ENCODE measurements at regions not wholly inside any gene's neighbourhood (a gene's known extent, or its start where the extent isn't known, plus 50 kb on each side); places are given as distances from the start of the nearest gene placed in this dataset.
A peak's percentile ranks its signal among the peaks of the same experiment; 100 is the strongest.

DNA sequence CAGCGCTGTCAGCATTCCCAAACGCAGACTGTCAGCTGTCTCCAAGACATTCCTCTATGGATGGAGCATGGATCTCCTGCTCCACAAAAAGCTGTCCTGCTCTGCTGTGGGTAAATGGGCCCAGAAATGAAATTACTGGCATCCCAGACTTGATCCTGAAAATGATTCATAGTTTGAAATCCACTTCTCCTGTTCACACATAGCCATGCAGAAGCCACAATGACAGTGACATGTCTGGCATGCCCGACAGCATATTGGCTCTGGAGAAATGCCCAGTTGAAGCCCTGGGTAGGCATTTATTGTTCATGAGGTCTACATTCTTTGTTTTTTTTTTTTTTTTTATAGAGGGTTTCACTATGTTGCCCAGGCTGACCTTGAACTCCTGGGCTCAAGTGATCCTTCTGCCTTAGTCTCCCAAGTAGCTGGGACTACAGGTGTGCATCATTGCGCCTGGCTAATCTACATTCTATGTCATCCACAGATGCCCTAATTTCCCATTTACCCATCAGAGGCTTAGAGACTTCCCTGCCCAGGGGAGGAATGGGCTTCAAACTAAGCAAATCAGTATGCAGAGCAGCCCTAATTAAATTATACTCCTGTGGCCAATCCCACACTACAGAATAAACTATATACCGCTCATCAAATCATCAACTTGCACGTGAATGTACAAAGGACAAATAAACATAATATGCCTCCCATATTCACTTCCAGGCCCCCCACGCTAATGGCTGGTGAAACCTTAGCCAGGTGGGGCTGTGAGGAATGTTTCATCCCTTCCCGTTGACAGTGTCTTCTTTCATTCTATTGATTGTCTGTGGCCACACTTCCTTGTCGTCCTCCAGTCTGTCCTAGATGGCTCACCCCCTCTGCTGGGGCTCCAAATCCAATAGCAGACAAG, 61.8 kb upstream of the EEPD1 start:
- H3K36me3 ChIP-seq (replicated peaks in 1 of 2; ENCODE audit: insufficient read depth in 1 of 2, low read depth in 2 of 2): no peaks in the 10 kb centered on the region
- DNase-seq: no peak
- no peak overlapping the region for H3K4me3 ChIP-seq
- ATAC-seq: no peak
- peaks cover 40% of the 10 kb centered on the region for H3K4me1 ChIP-seq
- 81% methylated on average over 9 of the region's 9 CpGs for WGBS, 2 donors
- TF ChIP-seq CTCF (IDR thresholded peaks at IDR 0.05) (no peak), POLR2A (IDR thresholded peaks at IDR 0.05) (no peak)
- intact Hi-C loops (cut with DNase I): no loop called here
- no peaks in the 10 kb centered on the region for H3K9me3 ChIP-seq
- H3K27ac ChIP-seq: peak overlapping the region; percentile 80 to 92 (median 86)
- H3K27me3 ChIP-seq: no peaks in the 10 kb centered on the region

- Histone ChIP-seq H3K4me3 (no peak overlapping the region), H3K27ac (peak overlapping the region; percentile 80 to 92 (median 86)), H3K4me1 (peaks cover 40% of the 10 kb centered on the region), H3K27me3 (no peaks in the 10 kb centered on the region), H3K36me3 (replicated peaks in 1 of 2; ENCODE audit: insufficient read depth in 1 of 2, low read depth in 2 of 2) (no peaks in the 10 kb centered on the region), H3K9me3 (no peaks in the 10 kb centered on the region)
- ATAC-seq: peak; percentile 6
- intact Hi-C loops (cut with DNase I): no loop called here
- WGBS, 2 donors: 25 to 33% methylated on average over 2 of the region's 2 CpGs
- DNase-seq: no peak
- TF ChIP-seq CTCF (IDR thresholded peaks at IDR 0.05) (no peak), POLR2A (IDR thresholded peaks at IDR 0.05) (no peak)
Observed at GRCh38 chr7:36091874-36092176, 61.2 kb upstream of the EEPD1 start.

GRCh38 chr7:36092221-36092771, 60.8 kb upstream of the EEPD1 start:
- H3K27ac ChIP-seq: peak overlapping the region; percentile 80 to 92 (median 86)
- DNase-seq (peak; percentile 80 to 89 (median 85)), ATAC-seq (peak; percentile 97)

DNA sequence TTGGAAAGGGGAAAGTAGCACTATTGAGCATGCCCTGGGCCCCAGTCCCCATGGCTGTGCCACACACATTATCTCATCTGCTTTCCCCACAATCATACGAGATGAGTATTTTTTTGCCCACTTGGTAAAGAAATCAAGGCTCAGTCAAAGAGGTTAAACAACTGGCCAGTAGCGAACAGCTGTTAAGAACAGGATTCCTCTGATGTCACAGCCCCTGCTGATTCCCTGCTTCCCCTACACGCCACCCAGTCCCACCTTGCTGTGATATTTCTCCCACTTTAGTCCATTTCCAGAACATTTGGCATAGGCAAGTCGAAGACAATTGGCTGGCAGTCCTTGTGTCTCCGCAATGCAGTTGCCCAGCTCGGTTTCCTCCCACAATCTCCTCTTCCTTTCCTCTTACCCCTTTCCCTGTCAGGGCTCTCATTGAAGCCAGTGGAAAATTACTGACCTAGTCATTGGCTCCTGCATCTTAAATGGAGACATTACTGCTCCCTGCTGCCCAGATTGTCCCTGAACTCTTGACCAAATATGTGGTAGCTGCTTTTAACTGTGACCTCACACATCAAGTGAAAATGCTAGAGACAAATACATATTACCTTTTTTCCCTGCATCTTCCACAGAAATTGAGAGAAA, 56.5 kb upstream of the EEPD1 start:
- 83 to 87% methylated on average over 6 of the region's 6 CpGs for WGBS, 2 donors
- intact Hi-C loops (cut with DNase I): no loop called here

More at GRCh38 chr7:36092221-36092771, 60.8 kb upstream of the EEPD1 start:
- no peaks in the 10 kb centered on the region for H3K27me3 ChIP-seq
- intact Hi-C loops (cut with DNase I): no loop called here
- TF ChIP-seq CTCF (IDR thresholded peaks at IDR 0.05): no peak
- TF ChIP-seq POLR2A (IDR thresholded peaks at IDR 0.05): peak in 2 of 3 donors; percentile 42 to 66
- H3K9me3 ChIP-seq: no peaks in the 10 kb centered on the region
- H3K36me3 ChIP-seq (replicated peaks in 1 of 2; ENCODE audit: insufficient read depth in 1 of 2, low read depth in 2 of 2): no peaks in the 10 kb centered on the region
- H3K4me3 ChIP-seq: no peak overlapping the region
- WGBS, 2 donors: 22 to 29% methylated on average over 11 of the region's 11 CpGs
- peaks cover 40% of the 10 kb centered on the region for H3K4me1 ChIP-seq

More for the DNA sequence above, 56.5 kb upstream of the EEPD1 start:
- no peak overlapping the region for H3K4me3 ChIP-seq
- no peaks in the 10 kb centered on the region for H3K36me3 ChIP-seq (replicated peaks in 1 of 2; ENCODE audit: insufficient read depth in 1 of 2, low read depth in 2 of 2)
- no peaks in the 10 kb centered on the region for H3K9me3 ChIP-seq
- DNase-seq (no peak), ATAC-seq (no peak)
- no peak for TF ChIP-seq POLR2A (IDR thresholded peaks at IDR 0.05)
- no peak for TF ChIP-seq CTCF (IDR thresholded peaks at IDR 0.05)
- no peak overlapping the region for H3K27ac ChIP-seq
- H3K4me1 ChIP-seq: peaks cover 21% of the 10 kb centered on the region
- H3K27me3 ChIP-seq: no peaks in the 10 kb centered on the region
